ENCODE measurements at regions not wholly inside any gene's neighbourhood (a gene's known extent, or its start where the extent isn't known, plus 50 kb on each side); places are given as distances from the start of the nearest gene placed in this dataset.

DNA sequence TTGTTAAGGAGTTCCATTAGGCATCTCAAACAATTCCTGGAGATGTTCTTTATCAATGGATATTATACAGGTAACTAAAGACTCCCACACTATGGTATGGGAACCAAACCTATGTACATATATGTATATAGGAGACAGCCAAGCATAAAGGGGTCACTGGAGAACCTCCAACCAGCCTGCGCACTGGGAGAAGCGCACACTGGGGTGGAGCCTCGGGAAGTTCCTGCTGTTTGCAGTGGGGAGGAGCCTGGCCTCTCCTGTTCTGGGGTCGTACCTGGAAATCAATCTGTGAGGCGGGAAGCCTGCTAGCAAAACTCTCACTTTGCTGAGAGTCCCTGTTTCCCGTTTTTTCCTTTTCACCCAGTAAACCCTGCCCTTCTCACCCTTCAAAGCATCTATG lies 83.1 kb upstream of the CREB1 start:
- Histone ChIP-seq H3K4me1 (ENCODE audit: control insufficient read depth, insufficient read depth, low read length) (no peaks in the 10 kb centered on the region), H3K9me3 (ENCODE audit: control insufficient read depth, insufficient read depth, low read length) (no peaks in the 10 kb centered on the region), H3K36me3 (ENCODE audit: control insufficient read depth, insufficient read depth, low read length) (no peaks in the 10 kb centered on the region), H3K27ac (ENCODE audit: low read depth, low read length) (no peak overlapping the region), H3K4me3 (ENCODE audit: low read depth, low read length) (no peak overlapping the region), H3K27me3 (ENCODE audit: control insufficient read depth, insufficient read depth, low read length) (no peaks in the 10 kb centered on the region)
- DNase-seq (ENCODE audit: low read depth in 4 of 6, low spot score in 6 of 6), result no peak
- 60% methylated on average over 5 of the region's 6 CpGs for WGBS (ENCODE audit: insufficient coverage)

DNA sequence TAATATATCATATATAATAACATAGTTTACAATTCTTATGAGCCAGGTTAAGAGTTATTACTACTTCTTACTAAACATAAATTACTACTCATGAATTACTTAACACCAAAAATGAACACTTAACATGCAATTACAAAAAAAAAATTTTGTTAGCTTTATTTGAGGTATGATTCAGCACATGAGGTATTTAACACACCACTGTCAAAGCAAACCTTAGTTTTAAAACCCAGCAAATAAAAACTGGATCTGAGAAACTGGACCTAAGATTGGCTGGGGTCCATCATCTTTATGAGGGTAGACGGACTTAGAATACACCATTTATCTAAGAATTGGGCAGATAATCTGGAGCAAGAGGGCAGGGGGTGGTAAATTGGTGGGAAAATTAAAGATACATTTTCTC lies 81.8 kb upstream of the CREB1 start:
- Histone ChIP-seq H3K36me3 (ENCODE audit: control insufficient read depth, insufficient read depth, low read length) (no peaks in the 10 kb centered on the region), H3K4me3 (ENCODE audit: low read depth, low read length) (no peak overlapping the region), H3K27ac (ENCODE audit: low read depth, low read length) (no peak overlapping the region), H3K4me1 (ENCODE audit: control insufficient read depth, insufficient read depth, low read length) (no peaks in the 10 kb centered on the region), H3K27me3 (ENCODE audit: control insufficient read depth, insufficient read depth, low read length) (no peaks in the 10 kb centered on the region), H3K9me3 (ENCODE audit: control insufficient read depth, insufficient read depth, low read length) (no peaks in the 10 kb centered on the region)
- WGBS (ENCODE audit: insufficient coverage), result no CpG with 5 or more reads among the region's 1 CpG
- DNase-seq (ENCODE audit: low read depth in 4 of 6, low spot score in 6 of 6), result no peak

DNA sequence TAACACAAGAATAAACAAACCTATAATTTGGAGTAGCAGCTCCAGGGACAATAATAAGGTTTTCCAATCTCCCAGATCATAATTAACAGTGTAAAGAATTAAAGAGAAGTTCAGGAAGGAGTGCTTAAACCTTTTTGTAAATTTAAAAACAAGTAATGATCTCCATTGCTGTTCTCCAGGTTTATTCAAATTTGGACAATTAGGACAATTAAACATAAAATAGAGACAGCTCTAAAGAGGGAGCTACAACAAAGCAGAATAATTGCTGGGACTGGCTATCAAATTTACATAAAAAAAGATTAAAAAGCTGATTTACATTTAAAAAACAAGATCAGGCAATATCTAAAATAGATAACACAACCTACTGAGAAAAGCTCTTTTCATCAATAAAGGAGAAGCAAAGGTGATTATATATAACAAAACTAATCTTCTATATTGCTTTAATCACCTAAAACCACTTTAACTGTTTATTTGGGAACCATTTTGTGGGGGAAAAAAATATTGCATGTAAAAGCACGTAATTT lies 80.1 kb upstream of the CREB1 start:
- DNase-seq (ENCODE audit: low read depth in 4 of 6, low spot score in 6 of 6), result peak in 1 of 6 donors; percentile 75
- no peak overlapping the region for H3K27ac ChIP-seq (ENCODE audit: low read depth, low read length)
- no peaks in the 10 kb centered on the region for H3K27me3 ChIP-seq (ENCODE audit: control insufficient read depth, insufficient read depth, low read length)
- H3K9me3 ChIP-seq (ENCODE audit: control insufficient read depth, insufficient read depth, low read length), result no peaks in the 10 kb centered on the region
- H3K36me3 ChIP-seq (ENCODE audit: control insufficient read depth, insufficient read depth, low read length), result no peaks in the 10 kb centered on the region
- WGBS (ENCODE audit: insufficient coverage), result no CpG with 5 or more reads among the region's 1 CpG
- H3K4me3 ChIP-seq (ENCODE audit: low read depth, low read length), result no peak overlapping the region
- no peaks in the 10 kb centered on the region for H3K4me1 ChIP-seq (ENCODE audit: control insufficient read depth, insufficient read depth, low read length)

DNA sequence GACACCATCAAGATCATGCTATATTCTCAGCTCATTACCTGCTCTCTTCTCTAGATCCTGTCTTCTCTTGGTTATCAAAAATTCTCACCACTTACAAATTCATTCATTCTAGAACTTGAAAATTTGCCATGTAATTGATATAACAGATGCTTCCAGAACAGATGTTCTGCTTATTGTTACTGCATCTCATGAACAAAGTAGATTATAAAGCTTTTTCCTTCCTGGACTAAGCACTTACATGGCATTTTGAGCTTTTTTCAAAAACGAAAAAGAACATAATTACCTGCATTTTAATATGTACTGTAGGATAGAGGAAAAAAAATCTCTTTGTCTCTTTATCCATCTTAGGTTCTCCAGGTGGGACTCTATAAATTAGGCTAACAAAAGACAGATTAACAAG lies 79.6 kb upstream of the CREB1 start:
- no peak for DNase-seq (ENCODE audit: low read depth in 4 of 6, low spot score in 6 of 6)

DNA sequence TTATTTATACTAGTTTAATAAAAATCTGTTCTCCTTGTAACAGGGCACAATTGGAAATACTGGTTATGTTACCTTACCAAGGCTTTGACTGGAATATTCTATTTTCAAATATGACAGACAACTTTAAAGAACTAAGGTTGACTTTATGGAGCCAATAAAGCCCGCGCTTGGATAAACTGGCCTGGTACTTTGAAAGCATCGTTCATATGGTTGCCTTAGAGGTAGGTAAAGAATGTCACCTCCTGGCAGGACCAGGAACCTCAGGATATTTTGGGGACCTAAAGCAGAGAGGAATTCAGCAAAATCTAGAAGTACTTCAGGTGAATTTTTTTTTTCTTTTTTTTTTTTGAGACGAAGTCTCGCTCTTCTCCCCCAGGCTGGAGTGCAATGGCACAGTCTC lies 71.2 kb upstream of the CREB1 start:
- no peaks in the 10 kb centered on the region for H3K36me3 ChIP-seq (ENCODE audit: control insufficient read depth, insufficient read depth, low read length)
- no peak overlapping the region for H3K4me3 ChIP-seq (ENCODE audit: low read depth, low read length)
- no peaks in the 10 kb centered on the region for H3K9me3 ChIP-seq (ENCODE audit: control insufficient read depth, insufficient read depth, low read length)
- H3K27ac ChIP-seq (ENCODE audit: low read depth, low read length), result no peak overlapping the region
- no peak for DNase-seq (ENCODE audit: low read depth in 4 of 6, low spot score in 6 of 6)
- no peaks in the 10 kb centered on the region for H3K27me3 ChIP-seq (ENCODE audit: control insufficient read depth, insufficient read depth, low read length)
- no CpG with 5 or more reads among the region's 5 CpGs for WGBS (ENCODE audit: insufficient coverage)
- H3K4me1 ChIP-seq (ENCODE audit: control insufficient read depth, insufficient read depth, low read length), result no peaks in the 10 kb centered on the region

More for the DNA sequence above, 79.6 kb upstream of the CREB1 start:
- H3K4me3 ChIP-seq (ENCODE audit: low read depth, low read length), result no peak overlapping the region
- WGBS (ENCODE audit: insufficient coverage), result no CpG with 5 or more reads among the region's 1 CpG
- H3K27me3 ChIP-seq (ENCODE audit: control insufficient read depth, insufficient read depth, low read length), result no peaks in the 10 kb centered on the region
- no peak overlapping the region for H3K27ac ChIP-seq (ENCODE audit: low read depth, low read length)
- no peaks in the 10 kb centered on the region for H3K36me3 ChIP-seq (ENCODE audit: control insufficient read depth, insufficient read depth, low read length)
- H3K4me1 ChIP-seq (ENCODE audit: control insufficient read depth, insufficient read depth, low read length), result no peaks in the 10 kb centered on the region
- H3K9me3 ChIP-seq (ENCODE audit: control insufficient read depth, insufficient read depth, low read length), result no peaks in the 10 kb centered on the region

DNA sequence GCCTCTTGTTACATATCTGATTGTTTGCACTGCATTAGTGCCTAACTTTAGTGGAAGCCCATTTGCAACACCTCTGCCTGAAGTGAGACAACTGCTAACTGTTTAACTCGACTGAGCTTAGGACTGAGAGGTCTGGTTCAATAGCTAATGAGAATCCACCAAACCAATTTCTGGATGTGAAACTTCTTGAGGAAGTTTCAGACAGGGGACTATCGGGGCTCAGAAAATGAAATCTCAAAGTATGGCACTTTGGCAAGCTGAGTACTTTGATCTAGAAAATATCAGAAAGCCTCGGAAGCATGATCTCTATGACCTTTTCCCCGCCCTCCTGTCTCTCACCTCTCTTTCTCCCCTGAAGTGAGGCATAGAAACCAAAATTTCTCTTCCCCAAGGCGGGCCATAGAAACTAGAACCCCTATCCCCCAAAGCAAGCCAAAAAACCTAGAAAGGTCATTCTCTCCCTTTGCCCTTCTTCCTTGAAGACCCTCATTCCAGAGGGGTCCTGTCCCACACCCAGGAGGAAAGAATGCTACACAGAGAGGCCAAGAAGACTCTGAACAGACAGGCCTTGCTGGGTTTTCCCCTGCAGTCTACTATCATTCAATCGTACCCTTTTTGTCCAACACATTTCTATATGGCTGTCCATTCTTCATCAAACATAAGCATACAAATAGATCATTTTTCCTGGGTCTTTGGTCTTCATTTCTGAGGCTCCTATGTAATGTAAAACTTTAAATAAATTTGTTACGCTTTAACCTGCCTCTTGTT lies 69.6 kb upstream of the CREB1 start:
- Histone ChIP-seq H3K4me3 (ENCODE audit: low read depth, low read length) (no peak overlapping the region), H3K4me1 (ENCODE audit: control insufficient read depth, insufficient read depth, low read length) (no peaks in the 10 kb centered on the region), H3K27me3 (ENCODE audit: control insufficient read depth, insufficient read depth, low read length) (no peaks in the 10 kb centered on the region), H3K36me3 (ENCODE audit: control insufficient read depth, insufficient read depth, low read length) (no peaks in the 10 kb centered on the region), H3K9me3 (ENCODE audit: control insufficient read depth, insufficient read depth, low read length) (no peaks in the 10 kb centered on the region), H3K27ac (ENCODE audit: low read depth, low read length) (no peak overlapping the region)
- WGBS (ENCODE audit: insufficient coverage), result 76% methylated on average over 5 of the region's 7 CpGs
- no peak for DNase-seq (ENCODE audit: low read depth in 4 of 6, low spot score in 6 of 6)

DNA sequence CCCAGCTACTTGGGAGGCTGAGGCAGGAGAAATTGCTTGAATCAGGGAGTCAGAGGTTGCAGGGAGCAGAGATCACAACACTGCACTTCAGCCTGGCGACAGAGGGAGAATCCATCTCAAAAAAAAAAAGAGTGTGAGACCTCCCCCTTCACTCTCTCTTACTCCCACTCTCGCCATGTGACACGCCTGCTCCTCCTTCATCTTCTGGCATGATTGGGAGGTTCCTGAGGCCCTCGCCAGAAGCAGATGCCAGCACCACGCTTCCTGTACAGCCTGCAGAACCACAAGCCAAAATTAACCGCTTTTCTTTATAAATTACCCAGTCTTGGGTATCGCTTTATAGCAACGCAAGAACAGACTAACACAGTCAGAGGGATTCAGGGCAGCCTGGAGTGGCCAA lies 66.3 kb upstream of the CREB1 start:
- 88% methylated on average over 7 of the region's 8 CpGs for WGBS (ENCODE audit: insufficient coverage)
- no peak for DNase-seq (ENCODE audit: low read depth in 4 of 6, low spot score in 6 of 6)
- H3K4me1 ChIP-seq (ENCODE audit: control insufficient read depth, insufficient read depth, low read length), result no peaks in the 10 kb centered on the region

DNA sequence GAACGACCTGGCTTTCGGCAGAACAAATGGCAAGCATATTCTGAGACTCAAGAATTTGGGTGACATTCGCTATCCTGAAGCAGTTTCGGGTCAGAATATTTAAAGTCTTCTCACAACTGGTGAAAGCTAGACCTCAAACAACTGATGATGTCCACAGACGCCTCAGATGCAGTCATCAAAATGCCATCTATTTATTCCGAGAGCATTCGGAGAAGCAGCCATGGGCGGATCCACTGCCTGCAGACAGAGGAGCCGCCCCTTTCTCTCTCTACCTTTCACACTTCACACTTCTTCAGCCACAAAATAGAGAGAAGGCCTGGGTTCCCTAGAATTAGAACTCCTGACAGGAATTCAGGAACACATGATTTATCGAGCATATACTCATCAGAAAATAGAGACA lies 65.8 kb upstream of the CREB1 start:
- no peak for DNase-seq (ENCODE audit: low read depth in 4 of 6, low spot score in 6 of 6)

More for the DNA sequence above, 66.3 kb upstream of the CREB1 start:
- Histone ChIP-seq H3K36me3 (ENCODE audit: control insufficient read depth, insufficient read depth, low read length) (no peaks in the 10 kb centered on the region), H3K4me3 (ENCODE audit: low read depth, low read length) (no peak overlapping the region), H3K27ac (ENCODE audit: low read depth, low read length) (no peak overlapping the region), H3K27me3 (ENCODE audit: control insufficient read depth, insufficient read depth, low read length) (no peaks in the 10 kb centered on the region), H3K9me3 (ENCODE audit: control insufficient read depth, insufficient read depth, low read length) (no peaks in the 10 kb centered on the region)

DNA sequence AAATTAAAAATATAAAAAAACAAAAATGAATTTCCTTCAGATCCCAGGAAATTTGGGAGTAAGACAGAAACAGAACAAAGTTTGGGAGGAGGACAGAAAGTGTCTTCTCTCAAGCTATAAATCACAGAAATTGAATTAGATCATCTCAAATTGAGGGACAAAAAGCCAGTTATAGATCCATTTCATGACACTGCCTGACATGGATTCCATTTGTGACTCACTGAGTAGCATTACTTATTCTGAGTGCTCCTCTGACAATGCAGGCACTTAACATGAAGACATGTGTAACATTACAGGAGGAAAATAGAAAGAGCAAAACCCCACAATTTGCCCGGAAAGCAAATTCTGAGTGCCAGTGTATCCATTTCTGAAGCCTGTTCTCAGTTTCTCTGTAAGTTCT lies 63.9 kb upstream of the CREB1 start:
- 100% methylated on average over 1 of the region's 1 CpG for WGBS (ENCODE audit: insufficient coverage)
- Histone ChIP-seq H3K9me3 (ENCODE audit: control insufficient read depth, insufficient read depth, low read length) (no peaks in the 10 kb centered on the region), H3K4me3 (ENCODE audit: low read depth, low read length) (no peak overlapping the region), H3K36me3 (ENCODE audit: control insufficient read depth, insufficient read depth, low read length) (no peaks in the 10 kb centered on the region), H3K27ac (ENCODE audit: low read depth, low read length) (no peak overlapping the region), H3K27me3 (ENCODE audit: control insufficient read depth, insufficient read depth, low read length) (no peaks in the 10 kb centered on the region), H3K4me1 (ENCODE audit: control insufficient read depth, insufficient read depth, low read length) (no peaks in the 10 kb centered on the region)
- DNase-seq (ENCODE audit: low read depth in 4 of 6, low spot score in 6 of 6), result no peak

More for the DNA sequence above, 65.8 kb upstream of the CREB1 start:
- H3K4me1 ChIP-seq (ENCODE audit: control insufficient read depth, insufficient read depth, low read length), result no peaks in the 10 kb centered on the region
- H3K9me3 ChIP-seq (ENCODE audit: control insufficient read depth, insufficient read depth, low read length), result no peaks in the 10 kb centered on the region
- WGBS (ENCODE audit: insufficient coverage), result 88% methylated on average over 7 of the region's 10 CpGs
- H3K36me3 ChIP-seq (ENCODE audit: control insufficient read depth, insufficient read depth, low read length), result no peaks in the 10 kb centered on the region
- H3K4me3 ChIP-seq (ENCODE audit: low read depth, low read length), result no peak overlapping the region
- H3K27ac ChIP-seq (ENCODE audit: low read depth, low read length), result no peak overlapping the region
- no peaks in the 10 kb centered on the region for H3K27me3 ChIP-seq (ENCODE audit: control insufficient read depth, insufficient read depth, low read length)

DNA sequence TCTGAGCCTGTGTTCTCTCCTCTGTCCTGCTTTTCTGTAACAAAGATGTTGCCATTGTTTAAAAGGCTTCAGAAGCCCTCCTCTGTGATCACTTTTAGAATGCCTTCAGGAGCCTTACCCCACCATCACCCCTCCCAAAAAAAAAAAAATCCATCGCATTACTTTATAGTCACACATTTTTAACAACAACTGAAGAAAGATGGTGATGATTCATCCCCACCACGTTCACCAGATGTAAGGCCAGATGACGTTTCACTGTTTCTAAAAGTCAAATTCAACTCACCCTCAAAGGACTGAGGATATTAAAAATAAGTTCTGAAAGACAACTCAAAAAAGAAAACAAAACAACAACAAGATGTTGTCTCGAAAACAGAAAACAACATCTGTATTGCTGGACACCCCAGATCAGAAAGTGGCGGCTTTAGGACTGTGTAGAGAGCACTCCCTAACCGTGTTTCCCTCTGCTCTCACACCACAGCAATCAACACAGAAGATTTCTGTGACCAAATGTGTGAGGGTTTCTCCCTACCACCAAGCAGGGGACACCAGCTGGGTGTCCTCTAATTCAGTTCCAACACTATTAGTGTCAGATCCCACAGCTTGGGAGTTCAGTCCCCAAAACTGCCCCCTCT lies 61.9 kb upstream of the CREB1 start:
- H3K4me3 ChIP-seq (ENCODE audit: low read depth, low read length), result no peak overlapping the region
- no peak for DNase-seq (ENCODE audit: low read depth in 4 of 6, low spot score in 6 of 6)
- WGBS (ENCODE audit: insufficient coverage), result 86% methylated on average over 3 of the region's 6 CpGs

More for the DNA sequence above, 61.9 kb upstream of the CREB1 start:
- Histone ChIP-seq H3K4me1 (ENCODE audit: control insufficient read depth, insufficient read depth, low read length) (peaks cover 8% of the 10 kb centered on the region), H3K36me3 (ENCODE audit: control insufficient read depth, insufficient read depth, low read length) (no peaks in the 10 kb centered on the region), H3K27me3 (ENCODE audit: control insufficient read depth, insufficient read depth, low read length) (no peaks in the 10 kb centered on the region), H3K9me3 (ENCODE audit: control insufficient read depth, insufficient read depth, low read length) (no peaks in the 10 kb centered on the region), H3K27ac (ENCODE audit: low read depth, low read length) (no peak overlapping the region)

Data from spinal cord (tissue), 9 donors.